ENCODE measurements at regions not wholly inside any gene's neighbourhood (a gene's known extent, or its start where the extent isn't known, plus 50 kb on each side); places are given as distances from the start of the nearest gene placed in this dataset.

DNA sequence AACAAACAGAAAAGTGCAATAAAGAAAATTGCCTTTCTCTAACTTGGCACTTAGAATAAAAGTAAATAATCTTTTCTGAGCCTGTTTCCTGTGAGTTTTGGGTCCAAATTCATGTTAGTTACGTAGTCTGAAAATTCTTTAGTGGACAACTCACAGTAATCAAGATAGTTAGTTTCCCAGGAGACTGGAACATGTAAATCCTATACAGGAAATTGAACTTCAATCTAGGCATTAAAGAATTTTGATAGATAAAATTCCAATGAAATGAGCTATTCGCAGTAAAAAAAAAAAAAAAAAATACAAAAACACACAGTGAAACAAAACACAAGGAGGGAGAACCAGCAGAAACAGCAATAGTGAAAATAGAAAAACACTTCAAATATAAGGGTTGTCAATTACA is 83.8 kb upstream of the REG3G start:
- no peaks in the 10 kb centered on the region for H3K27me3 ChIP-seq (replicated peaks)
- DNase-seq: no peak
- TF ChIP-seq, protein P1, sequence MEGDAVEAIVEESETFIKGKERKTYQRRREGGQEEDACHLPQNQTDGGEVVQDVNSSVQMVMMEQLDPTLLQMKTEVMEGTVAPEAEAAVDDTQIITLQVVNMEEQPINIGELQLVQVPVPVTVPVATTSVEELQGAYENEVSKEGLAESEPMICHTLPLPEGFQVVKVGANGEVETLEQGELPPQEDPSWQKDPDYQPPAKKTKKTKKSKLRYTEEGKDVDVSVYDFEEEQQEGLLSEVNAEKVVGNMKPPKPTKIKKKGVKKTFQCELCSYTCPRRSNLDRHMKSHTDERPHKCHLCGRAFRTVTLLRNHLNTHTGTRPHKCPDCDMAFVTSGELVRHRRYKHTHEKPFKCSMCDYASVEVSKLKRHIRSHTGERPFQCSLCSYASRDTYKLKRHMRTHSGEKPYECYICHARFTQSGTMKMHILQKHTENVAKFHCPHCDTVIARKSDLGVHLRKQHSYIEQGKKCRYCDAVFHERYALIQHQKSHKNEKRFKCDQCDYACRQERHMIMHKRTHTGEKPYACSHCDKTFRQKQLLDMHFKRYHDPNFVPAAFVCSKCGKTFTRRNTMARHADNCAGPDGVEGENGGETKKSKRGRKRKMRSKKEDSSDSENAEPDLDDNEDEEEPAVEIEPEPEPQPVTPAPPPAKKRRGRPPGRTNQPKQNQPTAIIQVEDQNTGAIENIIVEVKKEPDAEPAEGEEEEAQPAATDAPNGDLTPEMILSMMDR (IDR thresholded peaks at IDR 0.05; ENCODE audit: low read depth, low read length, missing control alignments): no peak
- in situ Hi-C loops (cut with HindIII; ENCODE audit: low pct_ligation_motif_present, low sequenced_read_pairs): no loop called here
- no peak overlapping the region for H3K27ac ChIP-seq
- H3K4me3 ChIP-seq (ENCODE audit: low read depth, low read length): no peak overlapping the region
- H3K36me3 ChIP-seq (replicated peaks): no peaks in the 10 kb centered on the region

DNA sequence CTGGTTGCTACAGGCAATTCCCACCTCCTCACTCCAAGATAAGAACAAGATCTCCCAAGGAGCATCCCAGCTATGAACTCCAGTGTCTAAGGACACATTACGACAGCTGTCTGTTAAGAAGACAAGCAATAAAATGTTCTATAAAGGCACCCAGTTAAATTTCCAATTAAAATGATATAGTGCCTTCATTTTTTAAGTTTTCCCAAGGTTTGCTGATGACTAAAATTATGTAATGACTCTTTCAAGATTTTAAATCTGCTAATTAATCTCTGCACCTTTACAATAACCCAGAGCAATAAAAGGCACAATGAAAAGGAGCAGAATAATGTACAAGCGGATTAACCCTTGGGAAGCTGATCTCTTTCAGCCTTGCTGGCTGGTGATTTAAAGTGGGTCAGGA is 61.6 kb upstream of the REG3G start:
- TF ChIP-seq, protein P1 (IDR thresholded peaks at IDR 0.05; ENCODE audit: low read depth, low read length, missing control alignments): no peak
- H3K27ac ChIP-seq: no peak overlapping the region
- no peak overlapping the region for H3K4me3 ChIP-seq (ENCODE audit: low read depth, low read length)
- no peak for DNase-seq
- no peaks in the 10 kb centered on the region for H3K36me3 ChIP-seq (replicated peaks)
- no peaks in the 10 kb centered on the region for H3K27me3 ChIP-seq (replicated peaks)
- in situ Hi-C loops (cut with HindIII; ENCODE audit: low pct_ligation_motif_present, low sequenced_read_pairs): no loop called here

DNA sequence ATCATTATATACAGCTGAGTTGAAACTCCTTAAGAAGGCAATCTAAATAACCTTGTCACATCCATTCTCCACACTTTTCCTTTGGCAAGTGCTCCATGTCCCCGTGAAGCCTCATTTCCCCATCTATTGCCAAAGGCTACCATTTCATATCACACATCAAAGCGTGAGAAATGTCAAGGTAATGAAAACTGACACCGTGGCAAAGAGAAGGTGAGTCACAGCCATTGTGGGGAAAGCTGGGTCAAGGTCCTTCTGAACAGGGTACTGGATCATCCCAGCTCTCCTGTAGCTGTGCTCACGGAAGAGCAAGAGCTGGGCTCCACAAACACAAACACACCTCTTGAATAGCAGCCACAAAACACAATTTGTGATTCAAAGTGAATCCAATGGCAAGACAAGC is 58.2 kb upstream of the REG3G start:
- no peak overlapping the region for H3K27ac ChIP-seq
- DNase-seq: no peak
- in situ Hi-C loops (cut with HindIII; ENCODE audit: low pct_ligation_motif_present, low sequenced_read_pairs): no loop called here
- no peaks in the 10 kb centered on the region for H3K27me3 ChIP-seq (replicated peaks)
- no peak overlapping the region for H3K4me3 ChIP-seq (ENCODE audit: low read depth, low read length)
- TF ChIP-seq, protein P1 (IDR thresholded peaks at IDR 0.05; ENCODE audit: low read depth, low read length, missing control alignments): no peak
- no peaks in the 10 kb centered on the region for H3K36me3 ChIP-seq (replicated peaks)

DNA sequence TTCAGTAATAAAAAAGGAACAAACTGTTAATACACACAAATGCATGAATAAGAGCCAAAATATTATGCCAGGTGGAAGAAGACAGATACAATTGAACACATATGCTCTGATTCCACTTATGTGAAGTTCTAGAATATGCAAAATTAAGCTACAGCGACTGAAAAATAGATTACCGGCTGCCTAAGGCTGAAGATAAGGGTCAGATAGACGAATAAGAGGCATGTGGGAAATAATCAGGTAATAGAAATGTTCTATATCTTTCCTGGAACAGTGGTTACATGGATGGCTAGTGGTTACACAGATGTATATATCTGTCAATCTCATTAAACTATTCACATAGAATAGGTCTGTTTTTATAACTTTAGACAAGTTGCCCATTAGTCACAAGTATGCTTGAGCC is 51.9 kb upstream of the REG3G start:
- Histone ChIP-seq H3K36me3 (replicated peaks) (no peaks in the 10 kb centered on the region), H3K4me3 (ENCODE audit: low read depth, low read length) (no peak overlapping the region), H3K27me3 (replicated peaks) (no peaks in the 10 kb centered on the region), H3K27ac (no peak overlapping the region)
- TF ChIP-seq, protein P1 (IDR thresholded peaks at IDR 0.05; ENCODE audit: low read depth, low read length, missing control alignments): no peak
- in situ Hi-C loops (cut with HindIII; ENCODE audit: low pct_ligation_motif_present, low sequenced_read_pairs): no loop called here
- no peak for DNase-seq

Data from brain microvascular endothelial cell (primary cell).